SHP77 (cell line): ENCODE measurements at regions not wholly inside any gene's neighbourhood (a gene's known extent, or its start where the extent isn't known, plus 50 kb on each side); places are given as distances from the start of the nearest gene placed in this dataset.

Experiments used
- DNase-seq, 2 experiments: peaks; one replicate each; lab custom pipeline; 2025; lab: John Stamatoyannopoulos, UW

- peak; percentile 16 to 29 for DNase-seq
These were observed 91.1 kb upstream of the RAB3GAP2 start for GRCh38 chr1:220363196-220363837.

- DNase-seq = no peak
These were observed 85.0 kb upstream of the RAB3GAP2 start for GRCh38 chr1:220356981-220357850.

- DNase-seq = no peak
These were observed 81.2 kb upstream of the RAB3GAP2 start for GRCh38 chr1:220353229-220354012.

- DNase-seq = no peak
These were observed 76.0 kb upstream of the RAB3GAP2 start for GRCh38 chr1:220348211-220348610.

GRCh38 chr1:220347654-220348175, 75.5 kb upstream of the RAB3GAP2 start:
- DNase-seq = no peak

- no peak for DNase-seq
These were observed 72.5 kb upstream of the RAB3GAP2 start for GRCh38 chr1:220344745-220345144.

- DNase-seq = no peak
These were observed 70.6 kb upstream of the RAB3GAP2 start for GRCh38 chr1:220342853-220343252.

- no peak for DNase-seq
These were observed 68.9 kb upstream of the RAB3GAP2 start for GRCh38 chr1:220341126-220341525.

- no peak for DNase-seq
These were observed 67.3 kb upstream of the RAB3GAP2 start for GRCh38 chr1:220339581-220339980.

- no peak for DNase-seq
These were observed 66.5 kb upstream of the RAB3GAP2 start for GRCh38 chr1:220338759-220339158.

- no peak for DNase-seq
These were observed 64.3 kb upstream of the RAB3GAP2 start for GRCh38 chr1:220336391-220337031.

- DNase-seq = no peak
These were observed 63.4 kb upstream of the RAB3GAP2 start for GRCh38 chr1:220335668-220336067.

GRCh38 chr1:220331318-220331717, 59.1 kb upstream of the RAB3GAP2 start:
- no peak for DNase-seq

GRCh38 chr1:220330265-220330664, 58.0 kb upstream of the RAB3GAP2 start:
- no peak for DNase-seq

GRCh38 chr1:220327106-220327505, 54.9 kb upstream of the RAB3GAP2 start:
- DNase-seq = no peak

GRCh38 chr1:220326578-220326977, 54.3 kb upstream of the RAB3GAP2 start:
- DNase-seq = no peak

GRCh38 chr1:220325306-220325995, 53.2 kb upstream of the RAB3GAP2 start:
- DNase-seq = no peak

GRCh38 chr1:220323717-220324116, 51.5 kb upstream of the RAB3GAP2 start:
- DNase-seq = no peak

- no peak for DNase-seq
These were observed 50.3 kb upstream of the RAB3GAP2 start for GRCh38 chr1:220322570-220322969.
